ENCODE measurements at regions not wholly inside any gene's neighbourhood (a gene's known extent, or its start where the extent isn't known, plus 50 kb on each side); places are given as distances from the start of the nearest gene placed in this dataset.

GRCh38 chr5:23367874-23368273 lies 139.5 kb upstream of the PRDM9 start:
- DNase-seq (ENCODE audit: low read depth) = no peak

GRCh38 chr5:23353286-23353685 lies 154.1 kb upstream of the PRDM9 start:
- no peak for DNase-seq (ENCODE audit: low read depth)

DNA sequence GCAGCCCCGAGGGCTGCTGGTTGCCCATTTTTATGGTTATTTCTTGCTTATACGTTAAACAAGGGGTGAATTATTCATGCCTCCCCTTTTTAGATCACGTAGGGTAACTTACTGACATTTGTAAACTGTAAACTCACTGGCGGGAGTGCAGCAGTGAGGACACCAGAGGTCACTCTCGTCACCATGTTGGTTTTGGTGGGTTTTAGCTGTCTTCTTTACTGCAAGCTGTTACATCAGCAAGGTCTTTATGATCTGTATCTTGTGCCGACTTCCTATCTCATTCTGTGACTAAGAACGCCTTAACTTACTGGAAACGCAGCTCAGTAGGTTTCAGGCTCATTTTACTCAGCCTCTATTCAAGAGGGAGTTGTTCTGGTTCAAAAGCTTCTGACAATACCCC lies 155.0 kb upstream of the PRDM9 start:
- peak; percentile 29 for DNase-seq (ENCODE audit: low read depth)

- no peak for DNase-seq (ENCODE audit: low read depth)
These were observed 164.3 kb upstream of the PRDM9 start for GRCh38 chr5:23343121-23343520.

DNA sequence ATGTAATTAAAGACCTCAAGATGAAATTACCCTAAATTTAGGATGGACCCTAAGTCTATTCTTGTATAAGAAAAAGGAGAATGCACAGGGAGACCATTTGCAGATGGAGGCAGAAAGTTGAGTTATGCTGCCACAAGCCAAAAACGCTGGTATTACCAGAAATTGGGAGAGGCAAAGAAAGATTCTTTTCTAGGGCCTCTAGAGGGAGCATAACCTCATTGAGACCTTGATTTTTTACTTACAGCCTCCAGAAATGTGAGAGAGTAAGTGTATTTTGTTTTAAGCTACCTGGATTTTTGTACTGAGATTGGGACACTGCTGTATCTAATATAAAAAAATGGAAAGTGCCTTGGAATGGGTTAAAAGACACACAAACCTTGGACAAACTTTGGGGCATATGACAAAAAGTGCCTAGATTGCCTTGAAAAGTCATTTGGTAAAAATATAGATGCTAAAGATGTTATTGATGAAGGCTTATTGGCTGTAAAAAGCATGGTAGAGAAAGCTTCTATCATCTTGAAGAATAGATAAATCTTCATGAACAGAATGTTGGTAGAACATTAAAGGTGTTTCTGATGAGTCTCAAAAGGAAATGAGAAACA lies 174.7 kb upstream of the PRDM9 start:
- no peak for DNase-seq (ENCODE audit: low read depth)

DNA sequence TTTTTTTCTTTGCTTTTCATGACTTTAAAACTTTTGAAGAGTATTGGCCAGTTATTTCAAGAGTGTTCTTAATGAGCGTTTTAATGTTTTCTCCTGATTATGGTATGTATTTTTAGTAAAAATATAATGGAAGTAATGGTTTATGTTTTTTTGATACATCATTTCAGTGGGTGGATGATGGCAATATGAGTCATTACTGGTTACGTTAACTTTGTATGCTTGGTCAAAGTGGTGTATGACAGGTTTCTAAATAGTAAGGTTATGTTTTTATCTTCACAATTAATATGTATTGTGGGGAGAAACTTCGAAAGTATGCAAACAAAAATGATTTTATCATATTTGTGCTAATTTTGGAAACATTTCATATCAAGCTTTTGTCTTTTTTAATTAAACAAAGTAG lies 176.7 kb upstream of the PRDM9 start:
- peak; percentile 30 for DNase-seq (ENCODE audit: low read depth)

- no peak for DNase-seq (ENCODE audit: low read depth)
These were observed 187.5 kb upstream of the PRDM9 start for GRCh38 chr5:23319901-23320300.

DNA sequence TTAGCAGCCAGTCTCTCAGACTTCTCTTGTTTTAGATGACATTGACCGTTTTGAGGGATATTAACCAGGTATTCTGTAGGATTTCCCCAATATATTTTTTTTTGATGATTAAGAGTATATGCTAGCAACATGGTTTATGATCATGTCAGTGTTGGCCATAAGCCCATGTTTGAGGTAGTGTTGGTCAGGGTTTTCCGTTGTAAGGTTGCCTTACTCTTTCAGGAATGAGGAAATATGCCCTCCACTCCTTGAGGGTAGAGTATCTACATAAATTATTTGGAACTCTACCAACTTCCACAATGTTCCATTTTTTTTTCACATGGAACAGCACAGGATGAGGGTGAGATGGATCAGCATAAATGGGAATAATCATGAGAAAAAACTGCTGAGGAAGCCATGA lies 188.4 kb upstream of the PRDM9 start:
- DNase-seq (ENCODE audit: low read depth) = no peak

GRCh38 chr5:23318166-23318565 lies 189.2 kb upstream of the PRDM9 start:
- no peak for DNase-seq (ENCODE audit: low read depth)

DNA sequence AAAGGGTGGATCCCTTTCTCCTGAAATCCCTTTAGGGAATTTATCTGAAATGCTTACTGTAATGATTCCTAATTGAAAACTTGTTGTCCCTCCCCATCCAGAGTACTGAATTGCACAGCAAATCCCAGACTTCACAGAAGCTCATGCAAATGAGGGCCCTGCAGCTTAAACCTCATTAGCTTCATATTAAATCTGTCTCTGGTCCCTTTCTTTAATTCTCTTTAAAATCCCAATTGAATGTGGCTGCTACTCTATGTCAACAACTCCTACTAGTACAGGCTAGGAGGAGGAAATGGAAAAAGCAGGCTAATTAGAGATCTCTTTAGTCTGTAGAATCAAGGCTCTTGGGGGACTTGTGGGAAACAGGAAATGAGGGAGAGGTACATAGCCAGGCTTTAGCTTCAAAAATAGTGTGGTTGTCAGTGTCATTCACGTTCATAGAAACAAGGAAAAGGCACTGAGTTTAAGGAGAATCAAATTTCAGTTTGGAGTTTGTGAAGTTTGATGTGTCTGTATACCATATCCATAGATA lies 191.3 kb upstream of the PRDM9 start:
- DNase-seq (ENCODE audit: low read depth) = no peak

DNA sequence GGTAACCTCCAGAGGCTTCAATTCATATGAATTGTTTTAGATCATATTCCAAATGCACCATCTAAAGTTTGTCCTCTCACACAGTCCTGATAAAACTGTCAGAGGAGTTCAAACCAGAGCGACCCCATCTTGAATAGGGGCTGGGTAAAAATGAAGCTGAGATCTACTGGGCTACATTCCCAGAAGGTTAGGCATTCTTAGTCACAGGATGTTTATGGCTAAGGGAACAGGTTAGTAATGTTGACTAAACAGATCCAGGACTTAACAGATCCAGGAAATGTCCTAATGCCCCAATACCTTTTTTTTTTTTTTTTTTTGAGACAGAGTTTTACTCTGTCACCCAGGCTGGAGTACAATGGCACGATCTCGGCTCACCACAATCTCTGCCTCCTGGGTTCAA lies 192.6 kb upstream of the PRDM9 start:
- peak; percentile 72 for DNase-seq (ENCODE audit: low read depth)

DNA sequence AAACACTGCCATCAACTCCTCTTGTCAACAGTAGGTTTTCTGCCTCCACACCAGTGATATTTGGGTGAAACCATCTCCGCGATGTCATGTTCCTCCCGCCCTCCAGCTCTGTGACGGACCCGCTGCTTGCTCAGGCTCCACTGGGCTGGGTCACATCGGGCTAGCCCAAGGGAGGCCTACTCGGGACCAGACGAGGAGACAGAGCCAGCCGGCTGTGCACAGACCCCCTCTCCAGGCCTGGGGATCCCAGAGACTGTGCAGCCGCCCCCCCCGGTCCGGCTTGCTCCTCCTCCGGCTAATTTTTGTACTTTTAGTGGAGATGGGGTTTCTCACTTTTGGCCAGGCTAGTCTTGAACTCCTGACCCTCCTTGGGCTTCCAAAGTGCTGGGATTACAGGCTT lies 202.4 kb upstream of the PRDM9 start:
- no peak for DNase-seq (ENCODE audit: low read depth)

DNA sequence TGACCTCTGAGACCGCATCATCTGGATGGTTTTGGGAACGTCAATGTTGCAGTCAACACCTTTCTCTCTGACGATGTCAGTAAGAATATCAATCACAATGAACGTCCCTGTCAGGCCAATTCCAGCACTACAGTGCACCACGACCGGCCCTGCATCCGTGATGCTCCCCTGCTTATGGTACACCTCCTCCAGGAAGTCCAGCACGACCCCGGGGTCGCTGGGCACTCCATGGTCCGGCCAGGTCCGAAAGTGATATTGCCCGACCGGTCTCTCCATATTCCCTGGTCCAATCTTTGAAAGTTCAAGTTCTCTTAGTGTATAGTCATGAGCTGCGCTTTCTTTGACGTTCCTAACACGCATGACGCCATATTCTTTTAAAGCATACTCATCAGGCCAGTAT lies 203.6 kb upstream of the PRDM9 start:
- no peak for DNase-seq (ENCODE audit: low read depth)

DNA sequence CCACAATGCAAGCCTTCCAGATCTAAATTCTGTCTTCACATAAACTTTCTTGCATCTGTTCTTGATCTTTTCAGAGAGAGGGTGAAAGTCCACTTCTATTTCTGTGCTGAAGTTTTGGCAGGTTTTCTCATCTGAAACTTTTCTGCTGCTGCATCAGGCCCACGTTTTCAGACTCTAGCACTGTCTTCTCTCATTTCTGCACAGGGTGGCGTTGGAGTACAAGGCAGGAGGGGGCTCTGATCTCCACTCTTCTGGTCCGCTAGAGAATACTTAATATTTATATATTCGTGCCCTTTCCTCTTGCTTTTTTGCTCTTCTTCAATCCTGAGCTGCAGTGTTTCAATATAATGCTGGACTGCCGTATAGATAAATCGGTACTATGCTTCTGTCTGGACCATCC lies 204.0 kb upstream of the PRDM9 start:
- DNase-seq (ENCODE audit: low read depth) = no peak

GRCh38 chr5:23302438-23302837 lies 205.0 kb upstream of the PRDM9 start:
- no peak for DNase-seq (ENCODE audit: low read depth)

DNA sequence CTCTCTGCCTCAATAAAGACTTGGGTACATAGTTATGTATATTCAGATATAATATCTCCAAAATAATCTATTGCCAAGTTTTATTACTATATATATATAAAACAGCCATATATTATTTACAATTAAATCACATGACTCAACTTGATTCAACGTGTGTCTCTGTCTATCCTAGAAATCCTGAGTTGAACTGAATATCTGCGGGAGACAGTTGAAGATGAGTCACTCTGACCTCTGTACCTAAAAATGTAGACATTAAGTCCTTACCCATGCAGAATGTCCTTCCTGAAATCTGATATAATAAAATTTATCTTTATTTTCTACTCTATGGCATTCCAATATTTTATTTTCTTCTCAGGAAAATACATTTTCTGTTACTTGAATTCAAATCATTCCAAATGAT lies 218.2 kb upstream of the PRDM9 start:
- DNase-seq (ENCODE audit: low read depth) = peak; percentile 41

GRCh38 chr5:23284656-23285055 lies 222.8 kb upstream of the PRDM9 start:
- no peak for DNase-seq (ENCODE audit: low read depth)

DNA sequence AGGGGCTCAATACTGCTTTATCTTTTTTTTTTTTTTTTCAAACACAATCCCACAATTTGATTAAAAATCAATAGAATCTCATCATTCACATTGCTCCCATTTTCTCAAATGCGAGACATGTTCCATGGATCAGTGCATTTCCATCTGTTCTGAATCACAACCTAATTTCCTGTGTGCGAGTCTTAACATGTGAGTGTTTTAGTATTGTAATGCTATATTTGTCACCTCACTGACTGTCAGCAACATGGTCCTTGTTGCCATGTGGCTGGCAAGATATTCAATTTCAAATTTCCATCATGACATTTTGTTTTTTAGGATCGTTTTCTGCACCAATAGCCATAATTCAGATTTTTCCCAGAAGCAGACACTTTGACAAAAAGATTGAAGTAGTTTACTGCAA lies 233.2 kb upstream of the PRDM9 start:
- DNase-seq (ENCODE audit: low read depth) = no peak

DNA sequence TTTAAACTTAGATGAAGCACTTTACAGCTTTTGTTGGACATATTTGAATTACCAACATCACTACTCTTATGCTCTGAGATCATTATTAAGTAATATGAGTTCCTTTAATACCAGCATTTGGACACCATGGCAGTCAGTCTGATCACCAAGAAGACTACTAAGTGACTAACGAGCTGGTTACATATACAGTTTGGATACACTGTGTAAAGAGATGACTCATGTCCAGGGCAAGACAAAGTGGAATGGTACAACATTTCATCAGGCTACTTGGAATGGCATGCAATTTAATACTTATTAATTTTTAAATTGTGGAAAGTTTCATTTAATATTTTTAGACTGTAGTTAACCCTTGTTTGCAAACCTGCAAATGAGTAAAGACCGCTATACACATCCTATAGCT lies 237.4 kb upstream of the PRDM9 start:
- DNase-seq (ENCODE audit: low read depth) = peak; percentile 30

- no peak for DNase-seq (ENCODE audit: low read depth)
These were observed 239.3 kb upstream of the PRDM9 start for GRCh38 chr5:23268136-23268535.

- no peak for DNase-seq (ENCODE audit: low read depth)
These were observed 246.8 kb upstream of the PRDM9 start for GRCh38 chr5:23260621-23261020.

DNA sequence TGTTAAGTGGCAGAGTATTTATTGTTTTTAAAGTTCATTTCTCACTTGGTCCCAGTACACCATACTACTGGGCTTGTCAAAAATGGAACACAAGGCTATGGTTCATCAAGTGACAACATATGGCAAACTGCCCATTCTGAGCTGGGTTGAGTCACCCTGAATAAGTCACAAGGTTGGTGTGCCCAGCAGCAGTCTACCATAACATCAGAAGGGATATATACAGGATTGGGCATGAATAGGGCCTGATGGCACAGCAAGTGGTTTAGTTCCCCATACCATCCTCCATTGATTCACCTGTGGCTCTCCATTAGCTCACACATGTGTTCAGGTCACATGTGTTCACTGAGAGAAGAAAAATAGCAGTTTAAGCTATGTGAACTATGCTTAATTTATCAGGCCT lies 249.8 kb upstream of the PRDM9 start:
- DNase-seq (ENCODE audit: low read depth) = no peak

DNA sequence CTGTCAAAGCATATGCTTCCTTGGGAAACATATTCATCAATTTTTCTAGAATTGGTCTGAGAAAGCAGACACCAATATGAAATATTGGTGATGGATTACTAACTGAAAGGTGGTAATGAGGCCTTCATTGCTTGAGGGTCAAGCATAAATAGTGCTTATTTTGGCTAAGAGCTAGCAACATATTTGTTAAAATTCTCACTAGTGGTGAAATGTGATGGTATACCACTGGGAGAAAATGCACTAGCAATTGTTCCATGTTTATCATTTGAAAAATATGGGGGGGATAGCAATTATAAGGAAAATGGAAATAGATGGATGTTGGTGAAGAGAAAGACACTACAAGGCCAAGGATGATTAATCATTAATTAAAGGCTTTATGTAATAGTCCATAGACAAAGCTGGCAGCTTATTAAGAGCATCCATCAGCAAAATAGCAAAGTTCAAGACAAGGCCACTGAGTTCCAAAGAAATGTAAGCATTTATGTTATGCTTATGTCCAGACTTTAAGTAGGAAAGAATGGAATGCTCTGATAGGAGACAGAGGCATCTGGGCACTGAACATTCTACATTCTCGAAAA lies 253.7 kb upstream of the PRDM9 start:
- DNase-seq (ENCODE audit: low read depth) = no peak

- no peak for DNase-seq (ENCODE audit: low read depth)
These were observed 264.5 kb upstream of the PRDM9 start for GRCh38 chr5:23242891-23243290.

Measured in HS-5 (cell line).